SH-SY5Y (cell line): ENCODE measurements at regions not wholly inside any gene's neighbourhood (a gene's known extent, or its start where the extent isn't known, plus 50 kb on each side); places are given as distances from the start of the nearest gene placed in this dataset.

ENCODE experiments used
- GATA2 ChIP-seq: IDR thresholded peaks from 2 replicates; pipeline ENCODE4 v1.6.1; 2011; ENCODE audit warnings: mild to moderate bottlenecking, low read depth, low read length
- GATA3 ChIP-seq: IDR thresholded peaks from 2 replicates; pipeline ENCODE4 v1.6.1; 2011; ENCODE audit warnings: low read depth, mild to moderate bottlenecking, low read length, moderate library complexity

GRCh38 chr18:67242001-67242400 lies 274.5 kb downstream of the DSEL start:
- TF ChIP-seq GATA2: no peak
- no peak for TF ChIP-seq GATA3
